ENCODE measurements at regions not wholly inside any gene's neighbourhood (a gene's known extent, or its start where the extent isn't known, plus 50 kb on each side); places are given as distances from the start of the nearest gene placed in this dataset.
A peak's percentile ranks its signal among the peaks of the same experiment; 100 is the strongest.

- Mint-ChIP-seq H3K4me1 (ENCODE audit: low read depth) (no peaks in the 10 kb centered on the region), H3K27ac (no peak overlapping the region), H3K4me3 (no peak overlapping the region), H3K9me3 (no peaks in the 10 kb centered on the region), H3K27me3 (no peaks in the 10 kb centered on the region), H3K36me3 (ENCODE audit: low read depth) (no peaks in the 10 kb centered on the region)
- intact Hi-C loops (cut with micrococcal nuclease) = no loop called here
Observed at GRCh38 chr6:8794420-8794819, 359.1 kb upstream of the SLC35B3 start.

DNA sequence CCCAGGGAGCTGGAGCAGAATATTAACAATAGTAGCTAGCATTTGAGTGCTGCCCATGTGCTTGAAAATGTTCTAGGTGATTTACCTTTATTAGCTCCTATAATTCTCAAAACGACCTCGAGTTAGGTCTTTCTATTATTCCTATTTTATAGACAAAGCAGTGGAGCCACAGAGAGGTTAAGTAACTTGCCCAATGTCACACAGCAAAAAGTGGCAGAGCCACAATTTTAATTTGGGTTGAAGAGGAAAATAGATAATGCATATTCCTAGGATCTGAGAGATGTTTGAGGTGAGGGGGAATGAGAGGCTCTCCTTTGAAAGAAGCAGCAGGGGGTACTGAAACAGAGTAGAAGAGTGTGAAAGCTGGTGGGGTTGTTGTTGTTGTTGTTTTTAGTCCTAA lies 354.5 kb upstream of the SLC35B3 start:
- Mint-ChIP-seq H3K27ac (no peak overlapping the region), H3K9me3 (no peaks in the 10 kb centered on the region), H3K27me3 (no peaks in the 10 kb centered on the region), H3K4me1 (ENCODE audit: low read depth) (no peaks in the 10 kb centered on the region), H3K4me3 (no peak overlapping the region), H3K36me3 (ENCODE audit: low read depth) (no peaks in the 10 kb centered on the region)
- intact Hi-C loops (cut with micrococcal nuclease) = no loop called here

DNA sequence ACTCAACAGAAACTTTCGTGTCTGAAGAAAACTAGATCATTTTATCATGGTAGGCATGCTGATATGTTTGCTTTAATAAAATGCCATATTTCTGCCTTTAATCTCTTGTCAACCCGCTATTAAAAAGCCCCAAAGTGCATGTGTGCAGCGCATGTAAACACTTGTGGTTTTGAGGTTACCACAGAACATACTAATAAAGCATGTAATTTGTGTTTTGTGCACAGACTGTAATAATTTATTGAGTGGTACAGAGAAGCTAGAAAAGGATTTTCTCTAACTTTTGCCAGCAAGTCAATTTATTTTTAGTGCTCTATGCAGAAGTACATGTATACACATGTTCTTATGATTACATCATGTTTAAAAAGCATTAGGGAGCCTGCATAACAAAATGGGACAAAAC lies 349.9 kb upstream of the SLC35B3 start:
- Mint-ChIP-seq H3K4me1 (ENCODE audit: low read depth) (peaks cover 6% of the 10 kb centered on the region), H3K27ac (no peak overlapping the region), H3K27me3 (no peaks in the 10 kb centered on the region), H3K36me3 (ENCODE audit: low read depth) (no peaks in the 10 kb centered on the region), H3K9me3 (peaks cover 9% of the 10 kb centered on the region), H3K4me3 (no peak overlapping the region)
- intact Hi-C loops (cut with micrococcal nuclease) = no loop called here

GRCh38 chr6:8783191-8783590 lies 347.8 kb upstream of the SLC35B3 start:
- Mint-ChIP-seq H3K9me3 (peaks cover 9% of the 10 kb centered on the region), H3K27me3 (no peaks in the 10 kb centered on the region), H3K4me1 (ENCODE audit: low read depth) (peaks cover 6% of the 10 kb centered on the region), H3K36me3 (ENCODE audit: low read depth) (no peaks in the 10 kb centered on the region), H3K4me3 (no peak overlapping the region), H3K27ac (no peak overlapping the region)
- intact Hi-C loops (cut with micrococcal nuclease) = no loop called here

DNA sequence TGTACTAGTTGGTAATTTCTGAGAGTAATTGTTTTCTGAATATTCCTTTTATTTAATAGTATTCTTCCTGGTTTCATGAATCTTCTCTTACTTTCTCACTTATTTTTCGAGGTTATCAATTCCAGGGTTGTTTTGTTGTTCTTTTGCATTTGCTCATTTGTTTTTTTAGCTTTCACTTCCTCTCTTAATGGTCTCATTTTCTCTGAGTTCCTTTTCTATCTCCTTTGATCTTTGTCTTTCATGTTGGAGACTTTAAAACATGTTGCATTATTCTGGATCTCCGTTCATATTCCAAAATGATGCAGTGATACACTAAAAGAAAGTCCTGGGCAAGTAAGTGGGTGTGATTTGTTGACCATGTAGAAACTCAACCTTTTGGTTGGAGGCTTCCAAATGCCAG lies 345.3 kb upstream of the SLC35B3 start:
- no peaks in the 10 kb centered on the region for H3K36me3 Mint-ChIP-seq (ENCODE audit: low read depth)
- H3K4me3 Mint-ChIP-seq = no peak overlapping the region
- intact Hi-C loops (cut with micrococcal nuclease) = no loop called here
- H3K4me1 Mint-ChIP-seq (ENCODE audit: low read depth) = peaks cover 6% of the 10 kb centered on the region
- H3K9me3 Mint-ChIP-seq = peaks cover 18% of the 10 kb centered on the region
- H3K27me3 Mint-ChIP-seq = no peaks in the 10 kb centered on the region
- no peak overlapping the region for H3K27ac Mint-ChIP-seq

GRCh38 chr6:8764733-8765132 lies 329.4 kb upstream of the SLC35B3 start:
- H3K4me3 Mint-ChIP-seq = no peak overlapping the region
- intact Hi-C loops (cut with micrococcal nuclease) = no loop called here
- no peaks in the 10 kb centered on the region for H3K27me3 Mint-ChIP-seq
- H3K9me3 Mint-ChIP-seq = no peaks in the 10 kb centered on the region
- H3K36me3 Mint-ChIP-seq (ENCODE audit: low read depth) = no peaks in the 10 kb centered on the region
- H3K27ac Mint-ChIP-seq = no peak overlapping the region
- peaks cover 5% of the 10 kb centered on the region for H3K4me1 Mint-ChIP-seq (ENCODE audit: low read depth)

GRCh38 chr6:8760951-8761350 lies 325.6 kb upstream of the SLC35B3 start:
- intact Hi-C loops (cut with micrococcal nuclease) = no loop called here
- Mint-ChIP-seq H3K36me3 (ENCODE audit: low read depth) (no peaks in the 10 kb centered on the region), H3K27ac (no peak overlapping the region), H3K9me3 (no peaks in the 10 kb centered on the region), H3K4me3 (no peak overlapping the region), H3K27me3 (no peaks in the 10 kb centered on the region), H3K4me1 (ENCODE audit: low read depth) (peaks cover 5% of the 10 kb centered on the region)

DNA sequence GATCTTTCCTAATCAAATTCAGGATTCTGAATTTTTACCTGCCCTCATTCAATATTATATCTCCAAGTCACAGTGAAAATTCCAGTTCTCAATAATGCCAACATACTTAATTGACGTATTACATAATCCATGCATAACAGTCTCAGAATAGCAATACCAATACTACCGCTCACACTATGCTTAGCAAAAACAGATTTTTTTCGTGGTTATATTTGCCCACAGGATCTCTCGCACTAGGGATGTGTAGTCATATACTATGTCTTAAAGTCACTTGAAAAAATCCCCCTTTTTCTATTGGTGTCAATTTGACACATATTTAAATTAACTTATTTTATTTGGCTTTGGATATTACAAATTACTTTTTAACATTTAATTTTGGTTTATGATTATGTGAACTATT lies 323.1 kb upstream of the SLC35B3 start:
- intact Hi-C loops (cut with micrococcal nuclease) = no loop called here
- H3K4me1 Mint-ChIP-seq (ENCODE audit: low read depth) = peaks cover 5% of the 10 kb centered on the region
- H3K36me3 Mint-ChIP-seq (ENCODE audit: low read depth) = no peaks in the 10 kb centered on the region
- H3K4me3 Mint-ChIP-seq = no peak overlapping the region
- no peaks in the 10 kb centered on the region for H3K9me3 Mint-ChIP-seq
- H3K27me3 Mint-ChIP-seq = no peaks in the 10 kb centered on the region
- no peak overlapping the region for H3K27ac Mint-ChIP-seq

DNA sequence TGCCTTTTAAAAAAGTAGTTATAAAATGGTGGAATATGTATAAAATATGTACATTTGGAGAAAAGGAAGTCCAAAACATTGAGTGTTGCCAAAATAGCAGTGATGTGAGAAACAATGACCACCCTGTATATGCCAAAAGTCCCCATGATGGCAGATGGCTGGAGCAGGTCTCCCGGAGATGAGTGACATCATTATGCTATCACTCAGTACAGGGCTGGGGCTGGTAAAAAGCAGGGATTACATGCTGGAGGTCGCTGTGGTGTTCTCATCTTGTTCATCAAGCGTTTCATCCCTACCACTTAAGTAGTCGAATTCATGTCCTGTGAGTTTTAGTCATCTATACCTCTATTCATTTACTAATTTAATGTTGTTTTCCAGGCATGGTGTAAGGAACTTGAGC lies 315.3 kb upstream of the SLC35B3 start:
- intact Hi-C loops (cut with micrococcal nuclease) = no loop called here
- Mint-ChIP-seq H3K4me3 (no peak overlapping the region), H3K4me1 (ENCODE audit: low read depth) (no peaks in the 10 kb centered on the region), H3K27me3 (peaks cover 1% of the 10 kb centered on the region), H3K27ac (no peak overlapping the region), H3K9me3 (no peaks in the 10 kb centered on the region), H3K36me3 (ENCODE audit: low read depth) (no peaks in the 10 kb centered on the region)

DNA sequence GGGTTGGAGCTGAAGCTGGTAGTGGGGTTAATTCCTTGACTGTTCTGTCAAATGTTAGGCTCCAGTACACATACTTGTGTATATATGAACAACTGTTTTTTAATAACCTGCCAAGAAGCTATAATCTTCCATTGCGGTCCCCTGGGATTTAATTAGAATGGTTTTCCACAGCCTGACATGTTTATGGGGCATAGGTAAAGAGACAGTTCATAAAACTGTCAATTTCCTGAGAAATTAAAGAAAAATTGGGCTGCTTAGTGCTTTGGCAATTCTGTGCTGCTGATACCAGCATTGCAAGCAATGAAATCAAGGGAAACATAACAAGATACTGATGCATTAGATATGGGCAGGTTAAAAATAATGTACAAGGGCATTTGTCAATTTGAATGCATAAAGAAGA lies 314.1 kb upstream of the SLC35B3 start:
- Mint-ChIP-seq H3K36me3 (ENCODE audit: low read depth) (no peaks in the 10 kb centered on the region), H3K4me1 (ENCODE audit: low read depth) (no peaks in the 10 kb centered on the region), H3K27me3 (peaks cover 1% of the 10 kb centered on the region), H3K4me3 (no peak overlapping the region), H3K9me3 (no peaks in the 10 kb centered on the region), H3K27ac (no peak overlapping the region)
- intact Hi-C loops (cut with micrococcal nuclease) = no loop called here

GRCh38 chr6:8743170-8743745 lies 307.9 kb upstream of the SLC35B3 start:
- H3K4me1 Mint-ChIP-seq (ENCODE audit: low read depth) = peaks cover 16% of the 10 kb centered on the region
- peak overlapping the region; percentile 78 for H3K4me3 Mint-ChIP-seq
- intact Hi-C loops (cut with micrococcal nuclease) = no loop called here
- H3K27ac Mint-ChIP-seq = peak overlapping the region; percentile 61
- H3K9me3 Mint-ChIP-seq = no peaks in the 10 kb centered on the region
- H3K36me3 Mint-ChIP-seq (ENCODE audit: low read depth) = no peaks in the 10 kb centered on the region
- no peaks in the 10 kb centered on the region for H3K27me3 Mint-ChIP-seq

DNA sequence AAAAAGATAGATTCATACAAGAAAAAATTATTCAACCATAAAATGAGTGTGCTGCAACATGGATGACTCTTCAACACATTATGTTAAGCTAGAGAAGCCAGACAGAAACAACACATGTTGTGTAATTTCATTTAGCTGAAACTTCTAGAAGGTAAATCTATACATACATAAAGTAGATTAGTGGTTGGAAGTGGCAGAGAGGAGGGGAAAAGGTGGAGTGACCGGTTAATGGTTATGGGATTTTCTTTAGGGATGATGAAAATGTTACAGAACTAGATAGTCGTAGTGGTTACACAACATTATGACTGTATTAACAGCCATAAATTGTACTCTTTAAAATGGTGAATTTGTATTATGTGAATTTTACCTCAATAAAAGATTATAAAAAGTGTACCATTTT lies 304.1 kb upstream of the SLC35B3 start:
- intact Hi-C loops (cut with micrococcal nuclease) = no loop called here
- Mint-ChIP-seq H3K4me1 (ENCODE audit: low read depth) (peaks cover 16% of the 10 kb centered on the region), H3K9me3 (no peaks in the 10 kb centered on the region), H3K27ac (no peak overlapping the region), H3K27me3 (no peaks in the 10 kb centered on the region), H3K4me3 (no peak overlapping the region), H3K36me3 (ENCODE audit: low read depth) (no peaks in the 10 kb centered on the region)

DNA sequence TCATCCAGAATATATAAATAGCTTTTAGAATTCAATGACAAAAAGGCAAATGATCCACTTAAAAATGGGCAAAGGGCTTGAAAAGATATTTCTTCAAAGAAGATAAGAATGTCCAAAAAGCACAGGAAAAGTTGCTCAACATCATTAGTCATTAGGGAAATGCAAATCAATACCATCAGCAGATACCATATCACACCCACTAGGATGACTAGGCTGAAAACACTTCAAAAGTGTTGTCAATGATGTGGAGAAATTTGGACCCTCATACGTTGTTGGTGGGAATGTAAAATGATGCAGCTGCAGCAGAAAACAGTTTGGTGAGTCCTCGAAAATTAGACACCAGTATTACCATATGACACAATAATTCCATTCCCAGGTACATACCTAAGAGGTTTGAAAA lies 303.6 kb upstream of the SLC35B3 start:
- Mint-ChIP-seq H3K36me3 (ENCODE audit: low read depth) (no peaks in the 10 kb centered on the region), H3K4me1 (ENCODE audit: low read depth) (peaks cover 16% of the 10 kb centered on the region), H3K9me3 (no peaks in the 10 kb centered on the region), H3K4me3 (no peak overlapping the region), H3K27me3 (no peaks in the 10 kb centered on the region), H3K27ac (no peak overlapping the region)
- intact Hi-C loops (cut with micrococcal nuclease) = no loop called here

GRCh38 chr6:8736156-8736895 lies 301.0 kb upstream of the SLC35B3 start:
- intact Hi-C loops (cut with micrococcal nuclease) = no loop called here
- no peak overlapping the region for H3K27ac Mint-ChIP-seq
- H3K9me3 Mint-ChIP-seq = no peaks in the 10 kb centered on the region
- H3K27me3 Mint-ChIP-seq = no peaks in the 10 kb centered on the region
- no peak overlapping the region for H3K4me3 Mint-ChIP-seq
- H3K4me1 Mint-ChIP-seq (ENCODE audit: low read depth) = peaks cover 15% of the 10 kb centered on the region
- no peaks in the 10 kb centered on the region for H3K36me3 Mint-ChIP-seq (ENCODE audit: low read depth)

DNA sequence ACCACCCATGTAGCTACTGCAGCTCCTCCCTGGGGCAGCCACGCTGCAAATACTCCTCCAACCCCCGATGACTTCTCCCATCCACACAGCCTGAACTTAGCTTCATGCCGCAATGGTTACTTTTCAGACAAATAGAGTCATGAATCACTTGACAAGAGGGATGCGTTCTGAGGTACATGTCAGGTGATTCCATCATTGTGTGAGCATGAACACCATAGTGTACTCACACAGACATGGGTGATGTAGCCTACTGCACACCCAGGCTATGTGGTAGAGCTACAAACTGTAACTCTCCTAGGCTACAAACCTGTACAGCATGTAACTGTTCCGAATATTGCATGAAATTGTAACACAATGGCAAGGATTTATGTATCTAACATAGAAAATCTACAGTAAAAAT lies 298.5 kb upstream of the SLC35B3 start:
- Mint-ChIP-seq H3K36me3 (ENCODE audit: low read depth) (no peaks in the 10 kb centered on the region), H3K9me3 (no peaks in the 10 kb centered on the region), H3K4me1 (ENCODE audit: low read depth) (peaks cover 10% of the 10 kb centered on the region), H3K27me3 (no peaks in the 10 kb centered on the region), H3K4me3 (no peak overlapping the region), H3K27ac (no peak overlapping the region)
- intact Hi-C loops (cut with micrococcal nuclease) = no loop called here
